ENCODE measurements at regions not wholly inside any gene's neighbourhood (a gene's known extent, or its start where the extent isn't known, plus 50 kb on each side); places are given as distances from the start of the nearest gene placed in this dataset.

DNA sequence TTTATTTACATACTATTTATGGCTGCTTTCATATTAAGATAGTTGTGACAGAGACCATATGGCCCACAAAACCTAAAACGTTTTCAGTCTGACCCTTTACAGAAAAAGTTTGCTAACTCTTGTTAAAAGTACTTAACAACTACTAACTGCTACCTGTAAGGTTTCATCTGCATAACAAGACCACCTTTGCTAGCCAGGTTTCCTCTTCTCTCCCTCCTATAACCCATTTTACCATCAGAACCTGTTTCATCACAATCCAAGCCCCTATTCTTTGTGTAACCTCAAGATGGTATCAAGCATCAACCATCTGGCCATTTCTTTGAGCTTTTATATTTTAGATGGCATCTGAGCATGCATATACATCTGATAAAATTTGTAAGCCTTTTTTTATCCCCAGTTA lies 305.4 kb downstream of the HHIPL2 start:
- no peaks in the 10 kb centered on the region for H3K36me3 ChIP-seq (ENCODE audit: control insufficient read depth in 4 of 4, insufficient read depth in 4 of 4, low read length in 4 of 4)
- H3K9ac ChIP-seq (ENCODE audit: insufficient read depth in 1 of 2, low read length in 2 of 2) = no peak overlapping the region
- DNase-seq = no peak
- 48 to 78% methylated on average over 1 of the region's 1 CpG for WGBS, 2 donors
- H3K27me3 ChIP-seq (ENCODE audit: control insufficient read depth in 3 of 3, insufficient read depth in 3 of 3, low read length in 2 of 3) = no peaks in the 10 kb centered on the region
- no peaks in the 10 kb centered on the region for H3K4me1 ChIP-seq (ENCODE audit: control insufficient read depth in 5 of 5, insufficient read depth in 5 of 5, low read length in 5 of 5)
- no peak for ATAC-seq (ENCODE audit: insufficient read depth, low FRiP score)
- H3K9me3 ChIP-seq (ENCODE audit: control insufficient read depth in 4 of 4, insufficient read depth in 3 of 4, low read length in 3 of 4) = peaks cover 0 to 4% (median 0%) of the 10 kb centered on the region in 4 donors
- H3K27ac ChIP-seq (ENCODE audit: low read depth in 1 of 2, low read length in 1 of 2) = no peak overlapping the region
- TF ChIP-seq, protein P1, sequence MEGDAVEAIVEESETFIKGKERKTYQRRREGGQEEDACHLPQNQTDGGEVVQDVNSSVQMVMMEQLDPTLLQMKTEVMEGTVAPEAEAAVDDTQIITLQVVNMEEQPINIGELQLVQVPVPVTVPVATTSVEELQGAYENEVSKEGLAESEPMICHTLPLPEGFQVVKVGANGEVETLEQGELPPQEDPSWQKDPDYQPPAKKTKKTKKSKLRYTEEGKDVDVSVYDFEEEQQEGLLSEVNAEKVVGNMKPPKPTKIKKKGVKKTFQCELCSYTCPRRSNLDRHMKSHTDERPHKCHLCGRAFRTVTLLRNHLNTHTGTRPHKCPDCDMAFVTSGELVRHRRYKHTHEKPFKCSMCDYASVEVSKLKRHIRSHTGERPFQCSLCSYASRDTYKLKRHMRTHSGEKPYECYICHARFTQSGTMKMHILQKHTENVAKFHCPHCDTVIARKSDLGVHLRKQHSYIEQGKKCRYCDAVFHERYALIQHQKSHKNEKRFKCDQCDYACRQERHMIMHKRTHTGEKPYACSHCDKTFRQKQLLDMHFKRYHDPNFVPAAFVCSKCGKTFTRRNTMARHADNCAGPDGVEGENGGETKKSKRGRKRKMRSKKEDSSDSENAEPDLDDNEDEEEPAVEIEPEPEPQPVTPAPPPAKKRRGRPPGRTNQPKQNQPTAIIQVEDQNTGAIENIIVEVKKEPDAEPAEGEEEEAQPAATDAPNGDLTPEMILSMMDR (IDR thresholded peaks at IDR 0.05; ENCODE audit: control extremely low read depth, extremely low read depth) = no peak
- H3K4me3 ChIP-seq = no peak overlapping the region

GRCh38 chr1:222241410-222241809 lies 306.5 kb downstream of the HHIPL2 start:
- no peak overlapping the region for H3K9ac ChIP-seq (ENCODE audit: insufficient read depth in 1 of 2, low read length in 2 of 2)
- no peaks in the 10 kb centered on the region for H3K27me3 ChIP-seq (ENCODE audit: control insufficient read depth in 3 of 3, insufficient read depth in 3 of 3, low read length in 2 of 3)
- ATAC-seq (ENCODE audit: insufficient read depth, low FRiP score) (no peak), DNase-seq (no peak)
- H3K4me1 ChIP-seq (ENCODE audit: control insufficient read depth in 5 of 5, insufficient read depth in 5 of 5, low read length in 5 of 5) = no peaks in the 10 kb centered on the region
- no peak overlapping the region for H3K27ac ChIP-seq (ENCODE audit: low read depth in 1 of 2, low read length in 1 of 2)
- H3K9me3 ChIP-seq (ENCODE audit: control insufficient read depth in 4 of 4, insufficient read depth in 3 of 4, low read length in 3 of 4) = peaks cover 0 to 4% (median 0%) of the 10 kb centered on the region in 4 donors
- H3K4me3 ChIP-seq = no peak overlapping the region
- TF ChIP-seq, protein P1 (IDR thresholded peaks at IDR 0.05; ENCODE audit: control extremely low read depth, extremely low read depth) = no peak
- 73 to 79% methylated on average over 5 of the region's 5 CpGs for WGBS, 2 donors
- H3K36me3 ChIP-seq (ENCODE audit: control insufficient read depth in 4 of 4, insufficient read depth in 4 of 4, low read length in 4 of 4) = no peaks in the 10 kb centered on the region

GRCh38 chr1:222240536-222241181 lies 307.2 kb downstream of the HHIPL2 start:
- H3K9me3 ChIP-seq (ENCODE audit: control insufficient read depth in 4 of 4, insufficient read depth in 3 of 4, low read length in 3 of 4) = peaks cover 0 to 4% (median 0%) of the 10 kb centered on the region in 4 donors
- TF ChIP-seq, protein P1 (IDR thresholded peaks at IDR 0.05; ENCODE audit: control extremely low read depth, extremely low read depth) = no peak
- 76 to 86% methylated on average over 7 of the region's 7 CpGs for WGBS, 2 donors
- H3K27ac ChIP-seq (ENCODE audit: low read depth in 1 of 2, low read length in 1 of 2) = no peak overlapping the region
- H3K27me3 ChIP-seq (ENCODE audit: control insufficient read depth in 3 of 3, insufficient read depth in 3 of 3, low read length in 2 of 3) = no peaks in the 10 kb centered on the region
- DNase-seq = no peak
- no peak for ATAC-seq (ENCODE audit: insufficient read depth, low FRiP score)
- no peak overlapping the region for H3K4me3 ChIP-seq
- H3K9ac ChIP-seq (ENCODE audit: insufficient read depth in 1 of 2, low read length in 2 of 2) = no peak overlapping the region
- H3K36me3 ChIP-seq (ENCODE audit: control insufficient read depth in 4 of 4, insufficient read depth in 4 of 4, low read length in 4 of 4) = no peaks in the 10 kb centered on the region
- no peaks in the 10 kb centered on the region for H3K4me1 ChIP-seq (ENCODE audit: control insufficient read depth in 5 of 5, insufficient read depth in 5 of 5, low read length in 5 of 5)

- H3K27ac ChIP-seq (ENCODE audit: low read depth in 1 of 2, low read length in 1 of 2) = no peak overlapping the region
- H3K4me1 ChIP-seq (ENCODE audit: control insufficient read depth in 5 of 5, insufficient read depth in 5 of 5, low read length in 5 of 5) = no peaks in the 10 kb centered on the region
- H3K9me3 ChIP-seq (ENCODE audit: control insufficient read depth in 4 of 4, insufficient read depth in 3 of 4, low read length in 3 of 4) = peaks cover 0 to 4% (median 0%) of the 10 kb centered on the region in 4 donors
- no peak for DNase-seq
- no peak for ATAC-seq (ENCODE audit: insufficient read depth, low FRiP score)
- 94 to 98% methylated on average over 1 of the region's 1 CpG for WGBS, 2 donors
- no peak overlapping the region for H3K4me3 ChIP-seq
- no peaks in the 10 kb centered on the region for H3K27me3 ChIP-seq (ENCODE audit: control insufficient read depth in 3 of 3, insufficient read depth in 3 of 3, low read length in 2 of 3)
- TF ChIP-seq, protein P1 (IDR thresholded peaks at IDR 0.05; ENCODE audit: control extremely low read depth, extremely low read depth) = no peak
- H3K36me3 ChIP-seq (ENCODE audit: control insufficient read depth in 4 of 4, insufficient read depth in 4 of 4, low read length in 4 of 4) = no peaks in the 10 kb centered on the region
- H3K9ac ChIP-seq (ENCODE audit: insufficient read depth in 1 of 2, low read length in 2 of 2) = no peak overlapping the region
Measured at GRCh38 chr1:222239130-222239529, 308.8 kb downstream of the HHIPL2 start.

All from lung (tissue), 11 donors.